ENCODE measurements at regions not wholly inside any gene's neighbourhood (a gene's known extent, or its start where the extent isn't known, plus 50 kb on each side); places are given as distances from the start of the nearest gene placed in this dataset.

DNA sequence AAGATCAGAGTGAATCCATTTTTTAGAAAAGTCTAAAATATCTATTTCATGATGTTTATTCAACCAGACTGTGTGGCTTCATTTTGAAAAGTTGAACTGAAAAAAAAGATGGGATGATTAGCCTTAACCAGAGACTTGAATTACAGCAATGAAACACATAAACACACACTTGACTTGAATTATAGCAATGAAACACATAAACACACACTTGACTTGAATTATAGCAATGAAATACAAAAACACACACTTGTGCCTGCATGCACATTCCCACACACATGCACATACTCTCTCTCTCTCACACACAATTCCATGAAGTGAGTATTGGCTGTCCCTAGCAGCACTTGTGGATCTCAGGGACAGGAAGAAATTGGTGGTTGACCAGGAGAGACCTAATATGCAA is 286.8 kb downstream of the USP46 start:
- CTCF ChIA-PET = no interaction called here
- intact Hi-C loops (cut with micrococcal nuclease) = loop anchor here (5.0 kb wide), 2 partner anchors 140 to 1860 kb away; no protein-coding TSS in a partner anchor
- Histone ChIP-seq H3K9ac (ENCODE audit: low read length) (no peak overlapping the region), H4K20me1 (ENCODE audit: insufficient read depth) (no peaks in the 10 kb centered on the region), H3K36me3 (ENCODE audit: control insufficient read depth in 1 of 2, insufficient read depth in 2 of 2, low read length in 2 of 2) (no peaks in the 10 kb centered on the region), H3K27ac (ENCODE audit: low read depth, low read length) (no peak overlapping the region), H3K4me1 (ENCODE audit: control insufficient read depth in 1 of 2, insufficient read depth in 2 of 2, low read length in 2 of 2) (no peaks in the 10 kb centered on the region), H3K9me3 (ENCODE audit: control insufficient read depth in 1 of 2, insufficient read depth in 1 of 2, low read depth in 1 of 2, low read length in 2 of 2) (no peaks in the 10 kb centered on the region), H2AFZ (ENCODE audit: low read depth, low read length, poor library complexity, severe bottlenecking) (no peak overlapping the region), H3K27me3 (ENCODE audit: insufficient read depth, low read length) (no peaks in the 10 kb centered on the region; the same call in none of the 2 replicates), H3K4me2 (ENCODE audit: low read length) (no peak overlapping the region), H3K4me3 (replicated peaks in 1 of 2; ENCODE audit: low read depth in 1 of 2, low read length in 2 of 2) (no peak overlapping the region), H3K9me2 (ENCODE audit: insufficient read depth) (no peaks in the 10 kb centered on the region), H3K79me2 (ENCODE audit: insufficient read depth, low read length) (no peaks in the 10 kb centered on the region)
- no TSS peak for BruUV-seq (replicated peaks)
- RAD21 ChIA-PET (ENCODE audit: low non-redundant PET in 1 of 2, low total read pairs in 2 of 2, uncharacterized antibody in 2 of 2, unreplicated experiment in 2 of 2) = no interaction called here
- POLR2A ChIA-PET = no interaction called here
- DNase-seq (ENCODE audit: low read depth, low spot score) (no peak), ATAC-seq (no peak)
- TF ChIP-seq FOSL1 (IDR thresholded peaks at IDR 0.05; ENCODE audit: low read depth) (no peak), CEBPB (IDR thresholded peaks at IDR 0.05; ENCODE audit: low read depth) (no peak), SIN3A (IDR thresholded peaks at IDR 0.05; ENCODE audit: low read depth) (no peak), ZBTB33 (IDR thresholded peaks at IDR 0.05; ENCODE audit: extremely low read depth, insufficient replicate concordance, low read length) (no peak)

GRCh38 chr4:52372747-52373146 is 286.4 kb downstream of the USP46 start:
- intact Hi-C loops (cut with micrococcal nuclease) = loop anchor here (5.0 kb wide), 2 partner anchors 140 to 1860 kb away; no protein-coding TSS in a partner anchor
- ATAC-seq (no peak), DNase-seq (ENCODE audit: low read depth, low spot score) (no peak)
- no peak overlapping the region for H3K9ac ChIP-seq (ENCODE audit: low read length)
- no peak overlapping the region for H2AFZ ChIP-seq (ENCODE audit: low read depth, low read length, poor library complexity, severe bottlenecking)
- H4K20me1 ChIP-seq (ENCODE audit: insufficient read depth) = no peaks in the 10 kb centered on the region
- no peak for TF ChIP-seq ELF1 (IDR thresholded peaks at IDR 0.05; ENCODE audit: borderline replicate concordance, low read depth)
- TF ChIP-seq, protein P1, sequence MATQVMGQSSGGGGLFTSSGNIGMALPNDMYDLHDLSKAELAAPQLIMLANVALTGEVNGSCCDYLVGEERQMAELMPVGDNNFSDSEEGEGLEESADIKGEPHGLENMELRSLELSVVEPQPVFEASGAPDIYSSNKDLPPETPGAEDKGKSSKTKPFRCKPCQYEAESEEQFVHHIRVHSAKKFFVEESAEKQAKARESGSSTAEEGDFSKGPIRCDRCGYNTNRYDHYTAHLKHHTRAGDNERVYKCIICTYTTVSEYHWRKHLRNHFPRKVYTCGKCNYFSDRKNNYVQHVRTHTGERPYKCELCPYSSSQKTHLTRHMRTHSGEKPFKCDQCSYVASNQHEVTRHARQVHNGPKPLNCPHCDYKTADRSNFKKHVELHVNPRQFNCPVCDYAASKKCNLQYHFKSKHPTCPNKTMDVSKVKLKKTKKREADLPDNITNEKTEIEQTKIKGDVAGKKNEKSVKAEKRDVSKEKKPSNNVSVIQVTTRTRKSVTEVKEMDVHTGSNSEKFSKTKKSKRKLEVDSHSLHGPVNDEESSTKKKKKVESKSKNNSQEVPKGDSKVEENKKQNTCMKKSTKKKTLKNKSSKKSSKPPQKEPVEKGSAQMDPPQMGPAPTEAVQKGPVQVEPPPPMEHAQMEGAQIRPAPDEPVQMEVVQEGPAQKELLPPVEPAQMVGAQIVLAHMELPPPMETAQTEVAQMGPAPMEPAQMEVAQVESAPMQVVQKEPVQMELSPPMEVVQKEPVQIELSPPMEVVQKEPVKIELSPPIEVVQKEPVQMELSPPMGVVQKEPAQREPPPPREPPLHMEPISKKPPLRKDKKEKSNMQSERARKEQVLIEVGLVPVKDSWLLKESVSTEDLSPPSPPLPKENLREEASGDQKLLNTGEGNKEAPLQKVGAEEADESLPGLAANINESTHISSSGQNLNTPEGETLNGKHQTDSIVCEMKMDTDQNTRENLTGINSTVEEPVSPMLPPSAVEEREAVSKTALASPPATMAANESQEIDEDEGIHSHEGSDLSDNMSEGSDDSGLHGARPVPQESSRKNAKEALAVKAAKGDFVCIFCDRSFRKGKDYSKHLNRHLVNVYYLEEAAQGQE (IDR thresholded peaks at IDR 0.05; ENCODE audit: low read depth) = no peak
- no peak for TF ChIP-seq JUND (IDR thresholded peaks at IDR 0.05)
- TF ChIP-seq CTCF (IDR thresholded peaks at IDR 0.05 in 2 of 3, conservative IDR thresholded peaks at IDR 0.05 in 1 of 3; ENCODE audit: borderline replicate concordance in 1 of 3, insufficient read depth in 1 of 3, low read depth in 2 of 3, low read length in 2 of 3) = no peak
- TF ChIP-seq, protein P2, sequence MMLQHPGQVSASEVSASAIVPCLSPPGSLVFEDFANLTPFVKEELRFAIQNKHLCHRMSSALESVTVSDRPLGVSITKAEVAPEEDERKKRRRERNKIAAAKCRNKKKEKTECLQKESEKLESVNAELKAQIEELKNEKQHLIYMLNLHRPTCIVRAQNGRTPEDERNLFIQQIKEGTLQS (IDR thresholded peaks at IDR 0.05) = no peak
- TF ChIP-seq TCF7L2 (IDR thresholded peaks at IDR 0.05; ENCODE audit: borderline replicate concordance, extremely low read depth, insufficient read depth, insufficient read length) = no peak
- TF ChIP-seq POLR2A (IDR thresholded peaks at IDR 0.05; ENCODE audit: borderline replicate concordance, extremely low read depth, insufficient read depth, insufficient read length) = no peak
- no peaks in the 10 kb centered on the region for H3K36me3 ChIP-seq (ENCODE audit: control insufficient read depth in 1 of 2, insufficient read depth in 2 of 2, low read length in 2 of 2)
- BruUV-seq (replicated peaks) = no TSS peak
- RAD21 ChIA-PET (ENCODE audit: low non-redundant PET in 1 of 2, low total read pairs in 2 of 2, uncharacterized antibody in 2 of 2, unreplicated experiment in 2 of 2) = no interaction called here
- H3K9me3 ChIP-seq (ENCODE audit: control insufficient read depth in 1 of 2, insufficient read depth in 1 of 2, low read depth in 1 of 2, low read length in 2 of 2) = no peaks in the 10 kb centered on the region
- POLR2A ChIA-PET = no interaction called here
- no peaks in the 10 kb centered on the region for H3K79me2 ChIP-seq (ENCODE audit: insufficient read depth, low read length)
- H3K27ac ChIP-seq (ENCODE audit: low read depth, low read length) = no peak overlapping the region
- H3K9me2 ChIP-seq (ENCODE audit: insufficient read depth) = no peaks in the 10 kb centered on the region
- no peak overlapping the region for H3K4me2 ChIP-seq (ENCODE audit: low read length)
- CTCF ChIA-PET = no interaction called here
- no peaks in the 10 kb centered on the region for H3K4me1 ChIP-seq (ENCODE audit: control insufficient read depth in 1 of 2, insufficient read depth in 2 of 2, low read length in 2 of 2)
- H3K27me3 ChIP-seq (ENCODE audit: insufficient read depth, low read length) = no peaks in the 10 kb centered on the region; the same call in none of the 2 replicates
- no peak overlapping the region for H3K4me3 ChIP-seq (replicated peaks in 1 of 2; ENCODE audit: low read depth in 1 of 2, low read length in 2 of 2)
